HG03045 (cell line): ENCODE measurements at regions not wholly inside any gene's neighbourhood (a gene's known extent, or its start where the extent isn't known, plus 50 kb on each side); places are given as distances from the start of the nearest gene placed in this dataset.

Experiments used
- ATAC-seq: cut with Tn5 transposase; IDR thresholded peaks from one replicate; pipeline ENCODE4 v1.9.1; 2021; ENCODE audit warnings: mild to moderate bottlenecking, moderate library complexity; ENCODE audit not compliant: unreplicated experiment

GRCh38 chr5:2008851-2009629 lies 126.3 kb upstream of the IRX4 start:
- no peak for ATAC-seq

DNA sequence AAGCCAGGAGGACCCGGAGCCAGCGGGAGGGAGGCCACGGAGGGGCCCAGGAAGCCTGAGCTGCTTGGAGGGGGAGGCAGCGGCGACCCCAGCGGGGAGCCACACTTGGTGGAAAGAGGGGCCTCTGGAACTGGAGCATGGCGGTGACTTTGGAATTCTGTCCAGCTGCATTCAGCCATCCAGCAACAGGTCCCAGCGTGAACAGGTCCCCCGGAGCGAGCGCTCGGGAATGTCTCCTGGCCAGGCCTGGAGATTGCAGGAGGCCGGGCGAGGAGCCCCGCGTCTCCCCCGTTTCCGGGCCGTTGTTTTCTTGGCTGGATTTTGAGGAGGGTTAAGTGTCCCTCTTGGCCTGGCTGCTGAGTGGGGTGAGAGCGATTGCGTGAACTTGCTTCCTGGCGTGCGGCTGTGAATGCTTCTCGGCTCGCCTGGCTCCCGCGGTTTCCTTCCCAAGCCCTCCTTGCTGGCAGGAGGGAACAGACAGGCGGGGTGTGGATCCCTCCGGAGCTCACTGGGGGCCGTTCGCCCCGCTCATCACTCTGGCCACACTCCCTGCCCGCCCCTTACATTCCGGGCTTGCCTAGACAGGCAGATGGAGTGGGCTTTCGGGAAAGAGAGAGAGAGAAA lies 125.3 kb upstream of the IRX4 start:
- ATAC-seq: no peak

DNA sequence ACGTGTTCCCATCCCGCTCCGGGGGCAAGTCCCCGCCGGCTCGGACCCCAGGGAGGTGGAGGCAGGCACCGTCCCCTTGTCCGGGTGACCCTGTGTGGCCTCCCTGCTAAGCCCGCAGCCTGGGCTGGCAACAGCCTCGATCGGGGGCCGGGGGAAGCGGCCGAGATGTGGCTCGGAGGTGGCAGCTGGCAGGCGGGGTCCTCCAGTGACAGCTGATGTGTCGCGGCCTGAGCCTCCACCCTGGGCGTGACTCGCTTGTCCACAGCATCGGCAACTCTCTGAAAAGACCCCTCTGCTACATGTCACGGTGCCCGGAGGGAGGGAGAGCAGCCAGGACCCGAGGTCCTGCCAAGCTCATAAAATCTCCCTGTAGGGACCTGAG lies 124.8 kb upstream of the IRX4 start:
- no peak for ATAC-seq

- no peak for ATAC-seq
Observed at GRCh38 chr5:2006971-2007291, 124.2 kb upstream of the IRX4 start.

GRCh38 chr5:2006193-2006970 lies 123.7 kb upstream of the IRX4 start:
- ATAC-seq: no peak

GRCh38 chr5:2005101-2006041 lies 122.6 kb upstream of the IRX4 start:
- no peak for ATAC-seq

DNA sequence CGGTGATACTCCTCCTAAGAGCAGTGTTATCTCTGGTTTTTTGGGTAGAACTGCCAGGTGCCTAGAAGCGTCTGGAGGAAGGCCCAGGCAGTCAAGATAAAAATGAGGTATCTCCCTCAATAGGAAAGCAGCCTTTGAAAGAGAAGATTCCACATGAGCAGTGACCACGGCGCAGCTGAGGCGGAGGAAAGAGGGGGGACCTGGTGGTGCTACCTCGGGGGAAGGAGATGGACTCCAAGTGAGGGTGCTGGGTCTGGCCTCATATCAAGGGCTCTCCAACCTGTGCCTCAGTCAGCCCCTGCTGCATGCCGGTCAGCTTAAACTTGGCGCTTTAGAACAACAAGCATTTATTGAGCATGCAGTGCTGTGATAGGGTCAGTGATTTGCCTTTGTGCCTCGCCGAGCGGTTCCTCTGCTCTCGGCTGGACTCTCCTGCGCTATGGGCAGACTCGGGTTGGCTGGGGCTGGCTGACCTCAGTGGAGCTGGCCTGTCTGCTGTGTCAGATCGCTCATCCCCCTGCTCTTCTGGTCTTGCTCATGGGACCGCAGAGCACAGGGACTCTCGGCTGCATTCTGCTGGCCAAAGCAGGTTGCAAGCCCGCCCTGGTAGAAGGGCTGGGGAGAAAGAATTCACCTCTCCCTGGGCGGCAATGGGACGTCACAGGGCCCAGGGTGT lies 121.1 kb upstream of the IRX4 start:
- no peak for ATAC-seq

GRCh38 chr5:2003206-2003605 lies 120.5 kb upstream of the IRX4 start:
- ATAC-seq: no peak

DNA sequence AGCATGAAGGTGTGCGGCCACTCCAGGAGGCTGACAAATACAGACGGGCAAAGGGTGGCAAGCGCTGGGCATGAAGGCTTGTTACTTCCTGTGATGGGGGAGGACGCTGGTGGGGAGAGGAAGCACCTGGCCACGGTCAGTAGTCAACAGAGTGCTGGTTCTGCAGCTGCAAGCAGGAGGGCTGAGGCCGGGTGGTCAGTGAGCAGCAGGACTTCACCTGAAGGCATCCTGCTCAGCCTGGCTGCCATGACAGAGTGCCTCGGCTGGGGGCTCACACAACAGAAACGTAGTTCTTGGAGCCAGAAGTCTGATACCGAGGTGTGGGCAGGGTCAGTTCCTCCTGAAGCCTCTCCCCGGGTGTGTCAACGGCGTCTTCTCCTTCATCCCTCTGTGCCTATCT lies 118.6 kb upstream of the IRX4 start:
- no peak for ATAC-seq

DNA sequence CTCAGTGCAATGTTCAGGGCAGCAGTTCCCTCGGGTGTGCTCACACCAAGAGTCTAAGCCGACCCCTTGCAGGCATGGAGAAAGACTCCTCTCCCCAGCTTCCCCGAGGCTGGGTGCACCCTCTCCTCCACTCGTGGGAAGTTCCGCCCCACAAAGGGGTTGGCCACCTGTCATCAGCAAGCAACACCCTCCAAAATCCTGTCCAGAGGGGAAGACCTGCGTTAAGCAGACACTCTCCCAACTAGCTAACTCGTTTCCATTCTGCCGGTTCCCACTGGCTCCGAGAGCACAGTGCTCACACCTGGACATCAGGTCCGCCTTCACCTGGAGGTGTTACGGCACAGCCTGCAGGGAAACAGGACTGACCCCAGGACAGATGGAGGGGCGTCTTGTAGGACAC lies 117.9 kb upstream of the IRX4 start:
- ATAC-seq: no peak

GRCh38 chr5:1999794-2000193 lies 117.1 kb upstream of the IRX4 start:
- ATAC-seq: no peak

DNA sequence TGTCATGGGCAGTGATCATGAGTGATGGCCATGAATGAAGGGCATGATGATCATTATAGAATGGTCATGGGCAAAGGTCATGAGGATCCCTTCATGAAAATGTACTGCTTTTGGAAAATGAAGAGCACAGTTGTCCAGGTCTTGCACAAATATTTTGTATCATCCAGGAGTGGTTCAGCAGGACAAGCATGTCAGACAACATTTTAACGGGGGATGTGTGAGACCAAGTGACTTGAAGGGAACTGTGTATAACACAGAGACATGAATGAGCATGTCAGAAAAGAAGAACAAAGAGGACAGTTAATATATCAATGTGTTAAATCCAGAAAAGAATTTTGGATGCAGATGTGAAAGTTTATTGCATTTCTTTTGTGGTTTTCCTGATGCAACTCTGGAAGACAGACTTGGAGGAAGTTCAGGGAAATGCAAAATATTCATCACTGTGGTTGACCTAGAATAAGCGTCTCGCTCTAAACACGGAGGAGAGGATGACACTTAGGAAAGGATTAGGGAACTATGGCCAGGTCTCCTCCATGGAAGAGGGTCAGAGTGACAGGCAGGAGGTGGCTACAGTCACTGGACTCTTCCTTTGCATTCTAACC lies 116.1 kb upstream of the IRX4 start:
- ATAC-seq: no peak

DNA sequence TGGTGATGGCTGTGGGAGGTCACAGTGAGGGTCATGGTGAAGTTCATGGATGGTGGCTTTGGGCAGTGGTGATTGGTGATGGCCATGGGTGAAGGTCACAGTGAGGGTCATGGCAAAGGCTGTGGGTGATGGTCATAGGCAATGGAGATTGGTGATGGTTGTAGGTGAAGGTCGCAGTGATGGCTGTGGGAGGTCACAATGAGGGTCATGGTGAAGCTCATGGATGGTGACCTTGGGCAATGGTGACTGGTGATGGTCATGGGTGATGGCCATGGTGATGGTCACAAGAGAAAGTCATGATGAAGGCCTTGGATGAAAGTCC lies 115.6 kb upstream of the IRX4 start:
- ATAC-seq: no peak

DNA sequence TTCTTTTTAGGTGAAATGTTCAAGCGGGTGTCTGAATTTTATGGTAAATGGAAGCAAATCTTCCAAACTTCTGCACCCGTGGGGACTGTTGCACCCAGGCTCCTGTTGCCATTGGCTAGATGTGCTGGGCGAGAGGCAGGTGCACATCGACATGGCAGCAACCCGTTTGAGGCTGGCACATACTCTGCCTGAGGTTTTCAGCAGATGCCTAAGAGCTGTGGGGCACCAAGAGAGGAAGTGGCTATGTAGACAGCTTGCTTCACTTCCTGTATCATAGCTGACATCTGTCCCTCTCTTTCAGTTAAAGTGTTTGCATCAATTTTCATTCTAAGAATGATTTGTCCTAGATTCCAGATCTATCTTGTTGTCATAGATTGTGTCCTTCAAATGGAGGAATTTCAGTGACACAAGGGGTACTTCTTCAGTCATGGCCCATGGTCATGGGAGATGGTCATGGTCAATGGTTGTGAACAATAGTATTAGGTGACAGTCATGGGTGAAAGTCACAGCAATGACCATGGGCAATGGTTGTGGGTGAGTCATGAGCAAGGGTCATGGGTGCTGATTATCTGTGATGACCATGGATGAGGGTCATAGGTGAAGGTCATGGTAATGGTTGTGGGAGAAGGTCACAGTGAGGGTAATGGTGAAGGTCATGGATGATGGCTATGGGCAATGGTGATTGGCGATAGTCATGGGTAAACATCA lies 115.1 kb upstream of the IRX4 start:
- ATAC-seq: no peak

GRCh38 chr5:1995491-1995890 lies 112.8 kb upstream of the IRX4 start:
- ATAC-seq: no peak

- no peak for ATAC-seq
Observed at GRCh38 chr5:1987471-1987870, 104.7 kb upstream of the IRX4 start.

GRCh38 chr5:1985781-1986180 lies 103.1 kb upstream of the IRX4 start:
- ATAC-seq: no peak

DNA sequence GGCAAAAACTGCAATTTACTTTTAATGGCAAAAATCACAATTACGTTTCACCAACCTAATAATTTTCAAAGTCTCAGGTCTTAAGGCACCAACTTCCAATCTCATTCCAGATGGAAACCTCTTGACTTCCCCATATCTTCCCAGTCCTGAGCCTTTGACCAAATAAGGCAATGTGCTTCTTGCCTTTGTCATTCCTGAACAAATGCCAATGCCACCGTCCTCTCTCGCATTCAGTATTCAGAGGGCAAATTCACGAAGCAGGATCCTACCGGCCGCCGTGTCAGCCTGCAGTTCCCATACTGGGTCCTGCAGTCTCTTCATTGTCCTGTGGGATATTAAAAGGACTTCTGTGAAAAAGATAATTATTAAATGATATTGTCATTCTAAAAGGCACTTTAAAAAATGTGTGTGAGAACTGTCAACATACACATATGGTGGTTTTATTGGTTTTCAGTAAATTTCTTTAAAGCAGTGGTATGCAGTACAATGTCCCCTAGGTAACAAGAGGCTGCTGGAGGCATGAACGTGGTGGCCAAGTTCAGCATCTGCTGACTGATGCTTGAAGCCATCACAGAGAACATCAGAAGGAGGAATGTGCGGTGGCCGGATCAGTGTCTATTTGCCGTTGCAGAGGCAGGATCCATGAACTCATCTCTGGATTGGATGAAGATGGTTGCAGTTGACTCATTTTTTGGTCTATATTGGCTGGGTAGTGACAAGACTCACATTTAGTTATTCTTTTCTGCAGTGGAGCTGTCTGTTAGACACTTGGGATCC lies 101.4 kb upstream of the IRX4 start:
- ATAC-seq: no peak

DNA sequence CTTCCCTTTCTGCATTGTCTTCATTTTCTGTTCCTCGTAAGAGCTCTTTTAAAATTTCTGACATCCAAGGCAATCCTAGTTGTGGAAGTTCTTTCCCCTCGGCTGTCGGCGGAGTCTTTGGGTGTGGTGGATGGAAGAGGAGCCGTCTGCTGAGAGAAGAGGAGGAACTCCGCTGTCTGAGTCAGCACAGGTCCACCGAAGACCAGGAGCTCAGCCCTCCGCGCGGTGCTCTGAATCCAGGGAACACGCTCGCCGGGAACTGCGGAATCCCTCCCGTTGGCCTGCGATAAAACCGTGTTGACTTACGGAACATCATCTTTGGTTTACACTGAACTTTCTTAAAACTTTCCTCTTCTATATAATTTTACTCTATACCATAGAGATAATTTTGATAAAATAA lies 100.7 kb upstream of the IRX4 start:
- no peak for ATAC-seq
